ENCODE measurements at regions not wholly inside any gene's neighbourhood (a gene's known extent, or its start where the extent isn't known, plus 50 kb on each side); places are given as distances from the start of the nearest gene placed in this dataset.

- Histone ChIP-seq H3K36me3 (ENCODE audit: control insufficient read depth, insufficient read depth, low read length) (no peaks in the 10 kb centered on the region), H3K4me3 (ENCODE audit: low read depth, low read length) (no peak overlapping the region), H3K79me2 (no peaks in the 10 kb centered on the region), H3K9me3 (ENCODE audit: control insufficient read depth, low read length) (no peaks in the 10 kb centered on the region), H3K4me2 (ENCODE audit: low read length) (no peak overlapping the region), H3K27ac (no peak overlapping the region), H3K4me1 (no peaks in the 10 kb centered on the region), H2AFZ (no peak overlapping the region), H3K27me3 (ENCODE audit: control insufficient read depth, insufficient read depth, low read length) (no peaks in the 10 kb centered on the region), H3K9ac (no peak overlapping the region)
- TF ChIP-seq, protein P1, sequence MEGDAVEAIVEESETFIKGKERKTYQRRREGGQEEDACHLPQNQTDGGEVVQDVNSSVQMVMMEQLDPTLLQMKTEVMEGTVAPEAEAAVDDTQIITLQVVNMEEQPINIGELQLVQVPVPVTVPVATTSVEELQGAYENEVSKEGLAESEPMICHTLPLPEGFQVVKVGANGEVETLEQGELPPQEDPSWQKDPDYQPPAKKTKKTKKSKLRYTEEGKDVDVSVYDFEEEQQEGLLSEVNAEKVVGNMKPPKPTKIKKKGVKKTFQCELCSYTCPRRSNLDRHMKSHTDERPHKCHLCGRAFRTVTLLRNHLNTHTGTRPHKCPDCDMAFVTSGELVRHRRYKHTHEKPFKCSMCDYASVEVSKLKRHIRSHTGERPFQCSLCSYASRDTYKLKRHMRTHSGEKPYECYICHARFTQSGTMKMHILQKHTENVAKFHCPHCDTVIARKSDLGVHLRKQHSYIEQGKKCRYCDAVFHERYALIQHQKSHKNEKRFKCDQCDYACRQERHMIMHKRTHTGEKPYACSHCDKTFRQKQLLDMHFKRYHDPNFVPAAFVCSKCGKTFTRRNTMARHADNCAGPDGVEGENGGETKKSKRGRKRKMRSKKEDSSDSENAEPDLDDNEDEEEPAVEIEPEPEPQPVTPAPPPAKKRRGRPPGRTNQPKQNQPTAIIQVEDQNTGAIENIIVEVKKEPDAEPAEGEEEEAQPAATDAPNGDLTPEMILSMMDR (IDR thresholded peaks at IDR 0.05), result no peak
Observed at GRCh38 chr13:64088491-64088890, 2672.8 kb upstream of the PCDH20 start.

DNA sequence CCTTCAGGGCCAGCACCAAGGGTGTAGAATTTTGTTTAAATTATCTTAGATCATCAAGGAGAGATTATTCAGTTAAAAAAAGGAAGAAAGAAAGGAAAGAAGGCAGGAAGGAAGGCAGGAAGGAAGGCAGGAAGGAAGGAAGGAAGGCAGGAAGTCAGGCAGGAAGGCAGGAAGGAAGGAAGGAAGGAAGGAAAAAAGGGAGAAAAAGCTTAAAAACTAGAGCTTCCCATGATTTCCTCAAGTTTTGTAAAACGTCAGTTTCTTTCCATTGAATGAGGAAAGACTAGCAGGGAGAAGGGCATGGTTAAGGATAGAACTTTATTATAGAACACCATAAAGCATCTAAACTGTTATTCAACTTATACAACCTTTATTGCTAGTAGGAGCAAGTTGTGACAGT lies 2672.0 kb upstream of the PCDH20 start:
- H3K9ac ChIP-seq, result no peak overlapping the region
- H3K4me1 ChIP-seq, result no peaks in the 10 kb centered on the region
- no peak overlapping the region for H3K4me3 ChIP-seq (ENCODE audit: low read depth, low read length)
- no peaks in the 10 kb centered on the region for H3K79me2 ChIP-seq
- no peaks in the 10 kb centered on the region for H3K36me3 ChIP-seq (ENCODE audit: control insufficient read depth, insufficient read depth, low read length)
- no peak overlapping the region for H3K4me2 ChIP-seq (ENCODE audit: low read length)
- H3K9me3 ChIP-seq (ENCODE audit: control insufficient read depth, low read length), result no peaks in the 10 kb centered on the region
- TF ChIP-seq, protein P1 (IDR thresholded peaks at IDR 0.05), result no peak
- H3K27me3 ChIP-seq (ENCODE audit: control insufficient read depth, insufficient read depth, low read length), result no peaks in the 10 kb centered on the region
- no peak overlapping the region for H3K27ac ChIP-seq
- H2AFZ ChIP-seq, result no peak overlapping the region

GRCh38 chr13:64083811-64084210 lies 2668.2 kb upstream of the PCDH20 start:
- no peak overlapping the region for H3K4me3 ChIP-seq (ENCODE audit: low read depth, low read length)
- H3K9me3 ChIP-seq (ENCODE audit: control insufficient read depth, low read length), result no peaks in the 10 kb centered on the region
- H3K4me1 ChIP-seq, result no peaks in the 10 kb centered on the region
- no peak overlapping the region for H3K27ac ChIP-seq
- TF ChIP-seq, protein P1 (IDR thresholded peaks at IDR 0.05), result no peak
- no peak overlapping the region for H2AFZ ChIP-seq
- H3K79me2 ChIP-seq, result no peaks in the 10 kb centered on the region
- no peaks in the 10 kb centered on the region for H3K36me3 ChIP-seq (ENCODE audit: control insufficient read depth, insufficient read depth, low read length)
- no peak overlapping the region for H3K4me2 ChIP-seq (ENCODE audit: low read length)
- H3K9ac ChIP-seq, result no peak overlapping the region
- no peaks in the 10 kb centered on the region for H3K27me3 ChIP-seq (ENCODE audit: control insufficient read depth, insufficient read depth, low read length)

DNA sequence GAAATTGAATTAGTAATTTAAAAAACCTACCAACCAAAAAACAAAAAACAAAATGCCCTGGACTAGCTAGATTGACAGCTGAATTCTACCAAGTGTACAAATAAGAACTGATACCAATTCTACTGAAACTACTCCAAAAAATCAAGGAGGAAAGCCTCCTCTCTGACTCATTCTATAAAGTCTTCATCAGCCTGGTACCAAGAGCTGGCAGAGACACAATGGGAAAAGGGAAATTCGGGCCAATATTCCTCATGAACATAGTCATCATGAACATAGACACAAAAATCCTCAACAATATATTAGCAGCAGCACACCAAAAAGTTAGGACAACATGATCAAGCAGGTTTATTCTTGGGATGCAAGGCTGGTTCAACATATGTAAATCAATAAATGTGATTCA lies 2667.7 kb upstream of the PCDH20 start:
- no peak overlapping the region for H3K9ac ChIP-seq
- no peaks in the 10 kb centered on the region for H3K36me3 ChIP-seq (ENCODE audit: control insufficient read depth, insufficient read depth, low read length)
- H3K27me3 ChIP-seq (ENCODE audit: control insufficient read depth, insufficient read depth, low read length), result no peaks in the 10 kb centered on the region
- no peak overlapping the region for H3K4me3 ChIP-seq (ENCODE audit: low read depth, low read length)
- H3K27ac ChIP-seq, result no peak overlapping the region
- H2AFZ ChIP-seq, result no peak overlapping the region
- TF ChIP-seq, protein P1 (IDR thresholded peaks at IDR 0.05), result no peak
- H3K4me2 ChIP-seq (ENCODE audit: low read length), result no peak overlapping the region
- H3K79me2 ChIP-seq, result no peaks in the 10 kb centered on the region
- H3K4me1 ChIP-seq, result no peaks in the 10 kb centered on the region
- H3K9me3 ChIP-seq (ENCODE audit: control insufficient read depth, low read length), result no peaks in the 10 kb centered on the region

GRCh38 chr13:64078480-64078936 lies 2662.9 kb upstream of the PCDH20 start:
- no peaks in the 10 kb centered on the region for H3K79me2 ChIP-seq
- TF ChIP-seq, protein P1 (IDR thresholded peaks at IDR 0.05), result no peak
- no peak overlapping the region for H3K27ac ChIP-seq
- H3K9me3 ChIP-seq (ENCODE audit: control insufficient read depth, low read length), result no peaks in the 10 kb centered on the region
- H2AFZ ChIP-seq, result no peak overlapping the region
- H3K27me3 ChIP-seq (ENCODE audit: control insufficient read depth, insufficient read depth, low read length), result no peaks in the 10 kb centered on the region
- H3K4me2 ChIP-seq (ENCODE audit: low read length), result no peak overlapping the region
- no peak overlapping the region for H3K4me3 ChIP-seq (ENCODE audit: low read depth, low read length)
- no peaks in the 10 kb centered on the region for H3K4me1 ChIP-seq
- no peaks in the 10 kb centered on the region for H3K36me3 ChIP-seq (ENCODE audit: control insufficient read depth, insufficient read depth, low read length)
- no peak overlapping the region for H3K9ac ChIP-seq

Data from parathyroid adenoma (tissue), 2 donors.